SH-SY5Y (cell line): ENCODE measurements at regions not wholly inside any gene's neighbourhood (a gene's known extent, or its start where the extent isn't known, plus 50 kb on each side); places are given as distances from the start of the nearest gene placed in this dataset.

Source experiments
- GATA2 ChIP-seq: IDR thresholded peaks from 2 replicates; pipeline ENCODE4 v1.6.1; 2011; ENCODE audit warnings: mild to moderate bottlenecking, low read depth, low read length
- GATA3 ChIP-seq: IDR thresholded peaks from 2 replicates; pipeline ENCODE4 v1.6.1; 2011; ENCODE audit warnings: low read depth, mild to moderate bottlenecking, low read length, moderate library complexity

DNA sequence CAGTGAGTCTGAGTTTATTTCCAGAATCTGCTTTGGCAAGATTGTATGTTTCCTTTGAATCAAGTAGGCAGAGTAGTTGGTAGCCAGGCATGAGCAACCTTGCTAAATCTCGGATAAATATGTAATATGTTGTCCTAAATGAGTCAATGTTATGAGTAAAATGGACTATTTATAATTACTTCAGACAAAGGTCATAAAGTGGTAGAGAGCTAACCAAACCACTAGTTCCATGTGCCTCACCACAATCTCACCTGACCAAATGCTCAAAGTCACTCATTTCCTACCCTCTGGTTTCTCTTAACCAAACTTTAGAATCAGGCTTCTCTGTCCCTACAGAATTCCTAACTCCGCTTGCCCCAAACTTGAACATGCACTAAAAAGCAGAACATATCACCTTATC is 261.2 kb upstream of the FSIP2 start:
- no peak for TF ChIP-seq GATA2
- TF ChIP-seq GATA3: no peak
